ENCODE measurements at regions not wholly inside any gene's neighbourhood (a gene's known extent, or its start where the extent isn't known, plus 50 kb on each side); places are given as distances from the start of the nearest gene placed in this dataset.

GRCh38 chr4:142952821-142953580 is 106.9 kb upstream of the INPP4B start:
- TF ChIP-seq SUZ12 (IDR thresholded peaks at IDR 0.05; ENCODE audit: extremely low read depth, insufficient read depth, insufficient read length) (no peak), YY1 (IDR thresholded peaks at IDR 0.05; ENCODE audit: insufficient read depth, insufficient read length) (no peak), ZNF274 (IDR thresholded peaks at IDR 0.05; ENCODE audit: low read depth, low read length) (no peak)

All from NT2/D1 (cell line).